Stomach (tissue), 8 donors: ENCODE measurements at regions not wholly inside any gene's neighbourhood (a gene's known extent, or its start where the extent isn't known, plus 50 kb on each side); places are given as distances from the start of the nearest gene placed in this dataset.

Source experiments
- DNase-seq, 2 donors: peaks; one replicate each; pipeline versions ENCODE4 v3.0.0 to v3.0.0-alpha.2; 2013 to 2019
- H3K27ac ChIP-seq, 5 donors: fragments of 200-600 bp in 4 of 5; sonication (generic) in 4 of 5; one replicate each; pipeline ENCODE4 v1.5.1; 2013 to 2019; ENCODE audit warnings: mild to moderate bottlenecking in 1 of 5, moderate library complexity in 1 of 5
- H3K27me3 ChIP-seq, 3 donors: fragments of 200-600 bp; sonication (generic); one replicate each; pipeline ENCODE4 v1.5.1; 2017 to 2019; ENCODE audit warnings: mixed run types in 1 of 3
- H3K36me3 ChIP-seq, 4 donors: fragments of 200-600 bp; sonication (generic); 1 replicate in 3 of 4; 2 replicates in 1 of 4; pipeline ENCODE4 v1.5.1; 2016 to 2019
- H3K4me1 ChIP-seq, 4 donors: fragments of 200-600 bp; sonication (generic); one replicate each; pipeline ENCODE4 v1.5.1; 2016 to 2019
- H3K4me3 ChIP-seq, 4 donors: fragments of 200-600 bp; sonication (generic) in 3 of 4; one replicate each; pipeline ENCODE4 v1.5.1; 2016 to 2019; ENCODE audit warnings: mild to moderate bottlenecking in 1 of 4
- H3K9me3 ChIP-seq, 4 donors: fragments of 200-600 bp; sonication (generic); one replicate each; pipeline ENCODE4 v1.5.1; 2016 to 2019
- EP300 ChIP-seq: sonication (generic); formaldehyde crosslinking; IDR thresholded peaks from one replicate; pipeline ENCODE4 v1.6.1; 2017; ENCODE audit warnings: antibody characterized with exemption
- POLR2A ChIP-seq, 4 donors: fragments of 450-650 bp; IDR thresholded peaks; one replicate each; pipeline ENCODE4 v1.6.1; 2016; ENCODE audit warnings: antibody characterized with exemption in 4 of 4, control low read depth in 2 of 4, mild to moderate bottlenecking in 1 of 4, moderate library complexity in 1 of 4
- POLR2AphosphoS5 ChIP-seq, 3 donors: sonication (generic); formaldehyde crosslinking; IDR thresholded peaks; one replicate each; pipeline ENCODE4 v1.6.1; 2016; ENCODE audit warnings: antibody characterized with exemption in 3 of 3
- WGBS, 5 donors: extraction: QIAGEN DNeasy Blood & Tissue Kit in 3 of 5; methylation state at CpG; one replicate each; pipeline versions ENCODE4 v1.1.5 to v1.1.7; 2013 to 2018; 5-methylcytosine and 5-hydroxymethylcytosine counted together
- intact Hi-C: fragments of 100-400 bp; cut with DNase I; formaldehyde crosslinking; loops from one replicate; pipeline ENCODE4 v1.15.1; 2023; ENCODE audit warnings: low total_unique reads
- TF ChIP-seq, protein P1 (sequence below), 7 experiments: fragments of 450-650 bp in 4 of 7; fragments of 200-600 bp in 3 of 7; sonication (generic) in 3 of 7; IDR thresholded peaks; one replicate each; pipeline ENCODE4 v1.5.1; 2016 to 2019; ENCODE audit warnings: antibody characterized with exemption in 7 of 7, control low read depth in 2 of 7, mild to moderate bottlenecking in 1 of 7
- donor health status: healthy with polysubstance abuse.
- donor health status: Bipolar disorder and iron deficiency.
- donor health status: healthy.

DNA sequence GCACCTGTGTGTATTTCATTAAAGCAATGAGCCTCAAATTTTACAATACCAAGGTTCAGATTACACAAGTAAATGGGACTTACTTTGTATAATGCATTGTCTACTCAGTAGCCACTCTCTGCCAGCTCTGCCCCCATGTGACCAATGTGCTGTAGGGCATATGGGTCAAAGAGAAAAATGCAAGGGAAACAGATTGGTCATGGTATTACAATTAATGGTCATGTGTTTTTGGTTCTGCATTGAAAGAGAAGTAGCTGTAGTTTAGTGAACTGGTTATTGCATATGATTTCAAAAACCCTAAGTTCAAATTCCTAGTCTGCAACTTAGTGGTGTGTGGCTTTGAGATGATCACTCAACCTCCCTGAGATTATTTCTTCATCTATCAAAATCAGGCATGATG is 545.4 kb downstream of the SUCLA2 start:
- no peak for TF ChIP-seq POLR2A (IDR thresholded peaks at IDR 0.05)
- TF ChIP-seq, protein P1, sequence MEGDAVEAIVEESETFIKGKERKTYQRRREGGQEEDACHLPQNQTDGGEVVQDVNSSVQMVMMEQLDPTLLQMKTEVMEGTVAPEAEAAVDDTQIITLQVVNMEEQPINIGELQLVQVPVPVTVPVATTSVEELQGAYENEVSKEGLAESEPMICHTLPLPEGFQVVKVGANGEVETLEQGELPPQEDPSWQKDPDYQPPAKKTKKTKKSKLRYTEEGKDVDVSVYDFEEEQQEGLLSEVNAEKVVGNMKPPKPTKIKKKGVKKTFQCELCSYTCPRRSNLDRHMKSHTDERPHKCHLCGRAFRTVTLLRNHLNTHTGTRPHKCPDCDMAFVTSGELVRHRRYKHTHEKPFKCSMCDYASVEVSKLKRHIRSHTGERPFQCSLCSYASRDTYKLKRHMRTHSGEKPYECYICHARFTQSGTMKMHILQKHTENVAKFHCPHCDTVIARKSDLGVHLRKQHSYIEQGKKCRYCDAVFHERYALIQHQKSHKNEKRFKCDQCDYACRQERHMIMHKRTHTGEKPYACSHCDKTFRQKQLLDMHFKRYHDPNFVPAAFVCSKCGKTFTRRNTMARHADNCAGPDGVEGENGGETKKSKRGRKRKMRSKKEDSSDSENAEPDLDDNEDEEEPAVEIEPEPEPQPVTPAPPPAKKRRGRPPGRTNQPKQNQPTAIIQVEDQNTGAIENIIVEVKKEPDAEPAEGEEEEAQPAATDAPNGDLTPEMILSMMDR (IDR thresholded peaks at IDR 0.05) = no peak
- TF ChIP-seq POLR2AphosphoS5 (IDR thresholded peaks at IDR 0.05) = no peak
- TF ChIP-seq EP300 = no peak
- Histone ChIP-seq H3K27ac (no peak overlapping the region), H3K4me1 (no peaks in the 10 kb centered on the region), H3K9me3 (no peaks in the 10 kb centered on the region), H3K36me3 (no peaks in the 10 kb centered on the region), H3K27me3 (no peaks in the 10 kb centered on the region), H3K4me3 (no peak overlapping the region)
- DNase-seq = peak in 1 of 2 donors; percentile 3
- intact Hi-C loops = no loop called here

DNA sequence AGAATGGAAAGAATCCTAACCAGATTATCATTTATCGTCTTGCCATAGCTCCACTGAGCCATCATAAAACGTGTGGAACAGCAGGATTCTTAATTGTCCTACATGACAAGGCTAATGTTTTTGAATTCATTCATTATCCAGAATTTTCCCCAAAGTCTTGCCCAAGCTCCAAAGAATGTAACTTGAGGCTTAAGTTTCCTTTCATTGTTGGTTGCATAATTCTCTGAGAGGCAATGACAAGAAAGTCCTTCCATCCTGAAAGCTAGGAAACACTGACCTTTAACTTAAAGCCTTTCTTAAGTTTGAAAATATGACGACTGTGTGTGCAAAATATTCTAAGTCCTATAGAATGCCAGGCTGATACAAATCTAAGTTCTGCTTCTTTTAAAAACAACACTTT is 546.1 kb downstream of the SUCLA2 start:
- Histone ChIP-seq H3K36me3 (no peaks in the 10 kb centered on the region), H3K27me3 (no peaks in the 10 kb centered on the region), H3K9me3 (no peaks in the 10 kb centered on the region), H3K4me3 (no peak overlapping the region), H3K4me1 (no peaks in the 10 kb centered on the region), H3K27ac (no peak overlapping the region)
- no peak for DNase-seq
- TF ChIP-seq, protein P1 (IDR thresholded peaks at IDR 0.05) = no peak
- TF ChIP-seq POLR2AphosphoS5 (IDR thresholded peaks at IDR 0.05) = no peak
- TF ChIP-seq EP300 = no peak
- TF ChIP-seq POLR2A (IDR thresholded peaks at IDR 0.05) = no peak
- 54 to 65% (median 58%) methylated on average over 3 of the region's 3 CpGs for WGBS, 5 donors
- intact Hi-C loops = no loop called here

DNA sequence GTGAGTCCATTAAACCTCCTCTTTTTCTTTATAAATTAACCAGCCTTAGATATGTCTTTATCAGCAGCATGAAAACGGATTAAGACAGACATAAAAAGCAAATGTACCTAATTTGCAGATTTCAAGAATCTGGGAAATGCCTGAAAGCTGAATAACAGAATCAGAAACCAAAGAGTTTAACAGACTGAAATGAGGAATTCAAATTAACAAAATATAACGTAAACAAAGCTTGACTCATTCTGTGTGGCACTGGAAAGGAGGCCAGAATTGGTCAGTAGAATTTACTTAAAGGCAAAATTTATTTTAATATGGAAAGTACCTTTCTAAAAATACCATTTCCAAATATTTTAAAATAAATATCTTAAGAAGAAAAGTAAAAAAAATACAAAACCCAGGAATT is 540.6 kb upstream of the HTR2A start:
- no peak for DNase-seq
- Histone ChIP-seq H3K4me1 (no peaks in the 10 kb centered on the region), H3K27ac (no peak overlapping the region), H3K9me3 (peaks cover 0 to 6% (median 0%) of the 10 kb centered on the region in 4 donors), H3K36me3 (no peaks in the 10 kb centered on the region), H3K4me3 (no peak overlapping the region), H3K27me3 (no peaks in the 10 kb centered on the region)
- TF ChIP-seq POLR2AphosphoS5 (IDR thresholded peaks at IDR 0.05) (no peak), EP300 (no peak), POLR2A (IDR thresholded peaks at IDR 0.05) (no peak)
- TF ChIP-seq, protein P1 (IDR thresholded peaks at IDR 0.05) = no peak
- 45 to 57% (median 49%) methylated on average over 2 of the region's 2 CpGs for WGBS, 5 donors
- intact Hi-C loops = no loop called here

DNA sequence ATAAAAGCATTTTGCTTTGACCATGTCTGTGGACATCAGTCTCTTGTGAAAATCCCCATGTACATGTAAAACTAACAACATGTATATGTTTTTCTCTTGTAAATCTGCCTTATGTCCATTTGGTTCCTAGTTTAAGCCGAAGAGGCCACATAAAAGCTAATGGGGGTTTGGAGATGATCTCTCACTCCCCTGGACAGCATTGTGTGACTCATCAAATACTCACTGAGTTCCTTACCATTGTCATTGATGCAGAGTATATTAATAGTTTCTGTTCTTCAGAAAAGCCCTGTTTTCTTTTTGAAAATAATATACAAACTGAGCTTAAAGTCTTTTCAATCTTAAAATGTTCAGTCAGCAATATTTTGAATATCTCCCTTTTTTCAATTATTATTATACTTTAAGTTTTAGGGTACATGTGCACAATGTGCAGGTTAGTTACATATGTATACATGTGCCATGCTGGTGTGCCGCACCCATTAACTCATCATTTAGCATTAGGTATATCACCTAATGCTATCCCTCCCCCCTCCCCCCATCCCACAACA is 536.7 kb upstream of the HTR2A start:
- TF ChIP-seq POLR2AphosphoS5 (IDR thresholded peaks at IDR 0.05) (no peak), POLR2A (IDR thresholded peaks at IDR 0.05) (no peak), EP300 (no peak)
- TF ChIP-seq, protein P1 (IDR thresholded peaks at IDR 0.05) = no peak
- whole genome bisulfite sequencing, 5 donors = 83 to 95% (median 93%) methylated on average over 2 of the region's 2 CpGs
- Histone ChIP-seq H3K4me1 (no peaks in the 10 kb centered on the region), H3K27me3 (no peaks in the 10 kb centered on the region), H3K36me3 (no peaks in the 10 kb centered on the region), H3K9me3 (peaks cover 0 to 6% (median 0%) of the 10 kb centered on the region in 4 donors), H3K4me3 (no peak overlapping the region), H3K27ac (no peak overlapping the region)
- intact Hi-C loops = no loop called here
- DNase-seq = no peak
